ENCODE measurements at regions not wholly inside any gene's neighbourhood (a gene's known extent, or its start where the extent isn't known, plus 50 kb on each side); places are given as distances from the start of the nearest gene placed in this dataset.
"Not testable (repeated sequence)": the region's sequence is repeated elsewhere in the genome, so short reads cannot be mapped to it uniquely, and the experiment has no call there.

GRCh38 chr6:21282360-21282759, 311.2 kb upstream of the SOX4 start:
- H3K4me1 Mint-ChIP-seq (ENCODE audit: low read depth, unreplicated experiment); H3K36me3 ChIP-seq (ENCODE audit: insufficient read depth, low read length); H3K9me3 ChIP-seq (ENCODE audit: insufficient read depth, low read depth, low read length); H2AFZ ChIP-seq (ENCODE audit: low read depth, low read length); H3K4me2 ChIP-seq (ENCODE audit: low read length); H3K4me1 ChIP-seq (ENCODE audit: insufficient read depth, low read length); H3K27me3 ChIP-seq (ENCODE audit: insufficient read depth, low read length); H3K4me3 ChIP-seq (ENCODE audit: insufficient read depth, low read depth, low read length); FAIRE-seq; H3K4me3 Mint-ChIP-seq (ENCODE audit: unreplicated experiment); H3K9me3 Mint-ChIP-seq (ENCODE audit: unreplicated experiment); H3K27ac ChIP-seq (ENCODE audit: low read depth, low read length); DNase-seq (ENCODE audit: low read depth); H3K27me3 Mint-ChIP-seq (ENCODE audit: low read depth, unreplicated experiment); H3K9ac ChIP-seq (ENCODE audit: low read length); H3K27ac Mint-ChIP-seq (ENCODE audit: unreplicated experiment); H3K79me2 ChIP-seq (ENCODE audit: insufficient read depth, low read length); H3K36me3 Mint-ChIP-seq (ENCODE audit: low read depth, unreplicated experiment); H4K20me1 ChIP-seq (ENCODE audit: insufficient read depth, low read length): not testable (repeated sequence)

DNA sequence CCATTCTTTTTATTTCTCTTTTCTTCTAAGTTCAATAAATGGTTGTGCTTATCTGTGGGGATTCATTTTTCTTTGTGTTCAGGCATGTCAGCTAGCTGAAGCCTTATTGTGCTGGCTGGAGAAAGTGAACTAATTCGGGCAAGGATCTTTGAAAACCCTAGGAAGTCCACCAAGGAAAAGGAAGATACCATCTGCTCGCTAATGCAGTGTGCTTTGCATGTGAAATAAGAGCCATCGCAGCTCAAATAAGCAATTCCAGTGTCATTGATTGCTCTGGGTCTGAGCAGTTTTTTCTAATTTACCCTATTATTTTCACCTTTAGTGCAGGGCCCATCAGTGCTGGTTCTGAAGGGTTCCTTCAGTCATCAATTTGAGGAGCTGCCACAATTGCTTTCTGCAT, 309.4 kb upstream of the SOX4 start:
- no peaks in the 10 kb centered on the region for H3K36me3 ChIP-seq (ENCODE audit: insufficient read depth, low read length)
- Mint-ChIP-seq H3K36me3 (ENCODE audit: low read depth, unreplicated experiment) (no peaks in the 10 kb centered on the region), H3K9me3 (ENCODE audit: unreplicated experiment) (no peaks in the 10 kb centered on the region), H3K27me3 (ENCODE audit: low read depth, unreplicated experiment) (peaks cover 6% of the 10 kb centered on the region), H3K4me1 (ENCODE audit: low read depth, unreplicated experiment) (no peaks in the 10 kb centered on the region), H3K27ac (ENCODE audit: unreplicated experiment) (no peak overlapping the region), H3K4me3 (ENCODE audit: unreplicated experiment) (no peak overlapping the region)
- no peaks in the 10 kb centered on the region for H3K79me2 ChIP-seq (ENCODE audit: insufficient read depth, low read length)
- DNase-seq (ENCODE audit: low read depth) (no peak), FAIRE-seq (no peak)
- no peak for TF ChIP-seq EZH2 (IDR thresholded peaks at IDR 0.05; ENCODE audit: insufficient read depth, low read length)
- TF ChIP-seq, protein P1, sequence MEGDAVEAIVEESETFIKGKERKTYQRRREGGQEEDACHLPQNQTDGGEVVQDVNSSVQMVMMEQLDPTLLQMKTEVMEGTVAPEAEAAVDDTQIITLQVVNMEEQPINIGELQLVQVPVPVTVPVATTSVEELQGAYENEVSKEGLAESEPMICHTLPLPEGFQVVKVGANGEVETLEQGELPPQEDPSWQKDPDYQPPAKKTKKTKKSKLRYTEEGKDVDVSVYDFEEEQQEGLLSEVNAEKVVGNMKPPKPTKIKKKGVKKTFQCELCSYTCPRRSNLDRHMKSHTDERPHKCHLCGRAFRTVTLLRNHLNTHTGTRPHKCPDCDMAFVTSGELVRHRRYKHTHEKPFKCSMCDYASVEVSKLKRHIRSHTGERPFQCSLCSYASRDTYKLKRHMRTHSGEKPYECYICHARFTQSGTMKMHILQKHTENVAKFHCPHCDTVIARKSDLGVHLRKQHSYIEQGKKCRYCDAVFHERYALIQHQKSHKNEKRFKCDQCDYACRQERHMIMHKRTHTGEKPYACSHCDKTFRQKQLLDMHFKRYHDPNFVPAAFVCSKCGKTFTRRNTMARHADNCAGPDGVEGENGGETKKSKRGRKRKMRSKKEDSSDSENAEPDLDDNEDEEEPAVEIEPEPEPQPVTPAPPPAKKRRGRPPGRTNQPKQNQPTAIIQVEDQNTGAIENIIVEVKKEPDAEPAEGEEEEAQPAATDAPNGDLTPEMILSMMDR (IDR thresholded peaks at IDR 0.05; ENCODE audit: insufficient read depth, low read depth, low read length), result no peak
- no peak overlapping the region for H3K9ac ChIP-seq (ENCODE audit: low read length)
- no peak overlapping the region for H2AFZ ChIP-seq (ENCODE audit: low read depth, low read length)
- H3K9me3 ChIP-seq (ENCODE audit: insufficient read depth, low read depth, low read length), result no peaks in the 10 kb centered on the region
- no peak overlapping the region for H3K4me3 ChIP-seq (ENCODE audit: insufficient read depth, low read depth, low read length)
- no peaks in the 10 kb centered on the region for H4K20me1 ChIP-seq (ENCODE audit: insufficient read depth, low read length)
- no peak overlapping the region for H3K27ac ChIP-seq (ENCODE audit: low read depth, low read length)
- no peaks in the 10 kb centered on the region for H3K4me1 ChIP-seq (ENCODE audit: insufficient read depth, low read length)
- peaks cover 2% of the 10 kb centered on the region for H3K27me3 ChIP-seq (ENCODE audit: insufficient read depth, low read length)
- H3K4me2 ChIP-seq (ENCODE audit: low read length), result no peak overlapping the region

- peaks cover 2% of the 10 kb centered on the region for H3K27me3 ChIP-seq (ENCODE audit: insufficient read depth, low read length)
- FAIRE-seq, result no peak
- H3K27ac Mint-ChIP-seq (ENCODE audit: unreplicated experiment), result no peak overlapping the region
These were observed 308.8 kb upstream of the SOX4 start for GRCh38 chr6:21284706-21285105.

More at GRCh38 chr6:21284706-21285105, 308.8 kb upstream of the SOX4 start:
- H3K27me3 Mint-ChIP-seq (ENCODE audit: low read depth, unreplicated experiment), result peaks cover 6% of the 10 kb centered on the region
- Histone ChIP-seq H3K27ac (ENCODE audit: low read depth, low read length) (no peak overlapping the region), H3K9me3 (ENCODE audit: insufficient read depth, low read depth, low read length) (no peaks in the 10 kb centered on the region), H3K4me2 (ENCODE audit: low read length) (no peak overlapping the region), H3K4me3 (ENCODE audit: insufficient read depth, low read depth, low read length) (no peak overlapping the region), H3K79me2 (ENCODE audit: insufficient read depth, low read length) (no peaks in the 10 kb centered on the region), H3K36me3 (ENCODE audit: insufficient read depth, low read length) (no peaks in the 10 kb centered on the region), H2AFZ (ENCODE audit: low read depth, low read length) (no peak overlapping the region), H3K4me1 (ENCODE audit: insufficient read depth, low read length) (no peaks in the 10 kb centered on the region), H4K20me1 (ENCODE audit: insufficient read depth, low read length) (no peaks in the 10 kb centered on the region), H3K9ac (ENCODE audit: low read length) (no peak overlapping the region)
- H3K4me3 Mint-ChIP-seq (ENCODE audit: unreplicated experiment), result no peak overlapping the region
- no peaks in the 10 kb centered on the region for H3K9me3 Mint-ChIP-seq (ENCODE audit: unreplicated experiment)
- no peak for DNase-seq (ENCODE audit: low read depth)
- no peaks in the 10 kb centered on the region for H3K36me3 Mint-ChIP-seq (ENCODE audit: low read depth, unreplicated experiment)
- H3K4me1 Mint-ChIP-seq (ENCODE audit: low read depth, unreplicated experiment), result no peaks in the 10 kb centered on the region
- TF ChIP-seq, protein P1 (IDR thresholded peaks at IDR 0.05; ENCODE audit: insufficient read depth, low read depth, low read length), result no peak
- TF ChIP-seq EZH2 (IDR thresholded peaks at IDR 0.05; ENCODE audit: insufficient read depth, low read length), result no peak

Measured in astrocyte (in vitro differentiated cells and primary cell).